DMS 273 (cell line): ENCODE measurements at regions not wholly inside any gene's neighbourhood (a gene's known extent, or its start where the extent isn't known, plus 50 kb on each side); places are given as distances from the start of the nearest gene placed in this dataset.
"Not testable (repeated sequence)": the region's sequence is repeated elsewhere in the genome, so short reads cannot be mapped to it uniquely, and the experiment has no call there.

Experiments used
- DNase-seq: peaks from one replicate; lab custom pipeline; 2025; ENCODE audit not compliant: unreplicated experiment; lab: John Stamatoyannopoulos, UW

- not testable (repeated sequence) for DNase-seq
Observed at GRCh38 chr4:115200201-115201041, 87.0 kb upstream of the NDST4 start.

GRCh38 chr4:115194612-115195011, 81.2 kb upstream of the NDST4 start:
- DNase-seq = not testable (repeated sequence)

- no peak for DNase-seq
Observed at GRCh38 chr4:115190529-115190928, 77.1 kb upstream of the NDST4 start.

GRCh38 chr4:115187136-115187535, 73.7 kb upstream of the NDST4 start:
- no peak for DNase-seq

- DNase-seq = not testable (repeated sequence)
Observed at GRCh38 chr4:115179438-115180062, 66.1 kb upstream of the NDST4 start.

- DNase-seq = not testable (repeated sequence)
Observed at GRCh38 chr4:115178687-115179086, 65.3 kb upstream of the NDST4 start.

GRCh38 chr4:115171220-115171619, 57.8 kb upstream of the NDST4 start:
- no peak for DNase-seq

- no peak for DNase-seq
Observed at GRCh38 chr4:115165503-115165902, 52.1 kb upstream of the NDST4 start.
